HG03460 (cell line): ENCODE measurements at regions not wholly inside any gene's neighbourhood (a gene's known extent, or its start where the extent isn't known, plus 50 kb on each side); places are given as distances from the start of the nearest gene placed in this dataset.
"Not testable (repeated sequence)": the region's sequence is repeated elsewhere in the genome, so short reads cannot be mapped to it uniquely, and the experiment has no call there.

Source experiments
- ATAC-seq: cut with Tn5 transposase; IDR thresholded peaks from one replicate; pipeline ENCODE4 v1.9.1; 2021; ENCODE audit not compliant: unreplicated experiment

- no peak for ATAC-seq
Observed at GRCh38 chr4:64975177-64975576, 565.9 kb upstream of the TECRL start.

GRCh38 chr4:64969081-64969480 lies 559.8 kb upstream of the TECRL start:
- no peak for ATAC-seq

GRCh38 chr4:64967286-64967685 lies 558.0 kb upstream of the TECRL start:
- ATAC-seq: no peak

GRCh38 chr4:64960516-64960915 lies 551.3 kb upstream of the TECRL start:
- no peak for ATAC-seq

- no peak for ATAC-seq
Observed at GRCh38 chr4:64940698-64941097, 531.4 kb upstream of the TECRL start.

- no peak for ATAC-seq
Observed at GRCh38 chr4:64935469-64936001, 526.3 kb upstream of the TECRL start.

- no peak for ATAC-seq
Observed at GRCh38 chr4:64911846-64912245, 502.6 kb upstream of the TECRL start.

- no peak for ATAC-seq
Observed at GRCh38 chr4:64903986-64904385, 494.7 kb upstream of the TECRL start.

GRCh38 chr4:64899563-64899962 lies 490.3 kb upstream of the TECRL start:
- ATAC-seq: no peak

GRCh38 chr4:64899030-64899429 lies 489.8 kb upstream of the TECRL start:
- ATAC-seq: not testable (repeated sequence)

GRCh38 chr4:64897683-64898082 lies 488.4 kb upstream of the TECRL start:
- no peak for ATAC-seq

- no peak for ATAC-seq
Observed at GRCh38 chr4:64895031-64895430, 485.8 kb upstream of the TECRL start.

- no peak for ATAC-seq
Observed at GRCh38 chr4:64893205-64893604, 484.0 kb upstream of the TECRL start.

GRCh38 chr4:64889906-64890610 lies 480.8 kb upstream of the TECRL start:
- no peak for ATAC-seq

GRCh38 chr4:64883087-64883807 lies 474.0 kb upstream of the TECRL start:
- ATAC-seq: no peak

GRCh38 chr4:64882311-64883086 lies 473.2 kb upstream of the TECRL start:
- no peak for ATAC-seq

- no peak for ATAC-seq
Observed at GRCh38 chr4:64880557-64880956, 471.3 kb upstream of the TECRL start.

- no peak for ATAC-seq
Observed at GRCh38 chr4:64876021-64876420, 466.8 kb upstream of the TECRL start.

- no peak for ATAC-seq
Observed at GRCh38 chr4:64870558-64870957, 461.3 kb upstream of the TECRL start.

- ATAC-seq: no peak
Observed at GRCh38 chr4:64857815-64858214, 448.6 kb upstream of the TECRL start.

- no peak for ATAC-seq
Observed at GRCh38 chr4:64857198-64857597, 447.9 kb upstream of the TECRL start.

- ATAC-seq: no peak
Observed at GRCh38 chr4:64846417-64846816, 437.2 kb upstream of the TECRL start.
